Embryonic facial prominence (tissue), 1 donor: ENCODE measurements at regions not wholly inside any gene's neighbourhood (a gene's known extent, or its start where the extent isn't known, plus 50 kb on each side); places are given as distances from the start of the nearest gene placed in this dataset.
"Not testable (repeated sequence)": the region's sequence is repeated elsewhere in the genome, so short reads cannot be mapped to it uniquely, and the experiment has no call there.

Experiments
- DNase-seq: peaks from one replicate; pipeline ENCODE4 v3.0.0-alpha.2; 2016; ENCODE audit errors: extremely low spot score

DNA sequence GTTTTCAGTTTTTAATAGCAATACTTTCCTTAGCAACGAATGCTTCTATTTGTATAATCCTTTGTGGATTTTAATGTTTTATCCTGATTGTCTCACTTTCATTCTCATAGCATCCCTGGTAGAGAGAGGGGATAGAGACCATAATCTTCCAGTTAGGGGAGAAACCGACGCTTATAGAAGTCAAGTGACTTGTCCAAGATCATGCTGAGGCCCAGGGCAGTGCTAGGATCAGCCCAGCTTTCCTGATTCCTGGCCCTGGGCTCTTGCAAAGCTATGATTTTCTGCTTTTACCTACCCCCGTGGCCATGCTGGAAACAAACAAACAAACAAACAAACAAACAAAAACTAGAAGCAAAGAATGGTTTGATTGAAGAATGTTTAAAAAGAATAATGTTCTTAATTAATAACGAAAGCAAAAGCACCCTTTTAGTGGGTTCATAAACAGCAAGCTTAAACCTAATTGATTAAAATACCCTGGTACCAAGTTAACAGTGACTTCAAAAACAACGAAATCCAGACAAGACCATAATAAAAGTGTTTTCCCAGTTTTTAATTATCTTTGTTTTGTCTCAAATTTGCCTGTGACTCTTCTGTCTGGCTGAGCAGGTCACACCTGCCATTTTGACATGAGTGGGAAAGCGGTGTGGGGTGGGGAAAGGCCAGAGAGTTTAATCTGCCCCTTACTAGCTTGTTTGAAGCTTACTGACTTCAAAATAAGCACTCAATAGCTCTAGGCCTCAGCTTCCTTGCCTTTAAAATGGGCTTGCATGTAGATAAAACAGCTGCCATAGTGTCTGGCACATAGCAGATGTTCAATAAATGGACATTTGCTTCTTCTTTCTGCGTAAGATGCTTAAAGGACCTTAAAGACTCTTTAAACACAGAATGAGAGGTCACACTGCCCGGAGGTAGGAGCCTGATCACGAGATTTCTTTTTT is 116.6 kb upstream of the MYCN start:
- DNase-seq: no peak

GRCh38 chr2:15824467-15824866 is 115.9 kb upstream of the MYCN start:
- DNase-seq: not testable (repeated sequence)

- DNase-seq: no peak
Measured at GRCh38 chr2:15825276-15825980, 114.9 kb upstream of the MYCN start.

GRCh38 chr2:15826273-15826717 is 114.1 kb upstream of the MYCN start:
- DNase-seq: no peak

GRCh38 chr2:15827001-15827400 is 113.3 kb upstream of the MYCN start:
- DNase-seq: no peak

DNA sequence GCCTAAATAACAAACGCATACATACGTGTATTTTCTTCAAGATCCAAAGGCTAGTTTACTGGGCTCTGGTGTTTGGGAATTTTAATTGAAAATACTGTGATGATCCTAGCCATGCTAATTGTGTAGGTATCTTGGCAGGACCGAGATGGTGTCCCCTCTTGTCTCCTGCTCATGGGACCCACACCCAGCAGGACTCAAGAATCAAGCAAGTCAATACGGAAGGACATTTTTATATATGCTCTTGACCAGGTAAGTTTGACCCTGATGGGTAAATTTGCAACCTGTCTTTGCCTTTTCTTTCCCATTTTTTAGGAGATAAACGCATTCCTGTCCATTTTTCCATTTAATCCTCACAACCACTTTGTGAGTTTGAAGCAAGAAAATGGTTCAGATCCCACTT is 111.8 kb upstream of the MYCN start:
- no peak for DNase-seq

GRCh38 chr2:15829091-15829801 is 111.1 kb upstream of the MYCN start:
- no peak for DNase-seq

GRCh38 chr2:15829985-15830384 is 110.4 kb upstream of the MYCN start:
- no peak for DNase-seq

DNA sequence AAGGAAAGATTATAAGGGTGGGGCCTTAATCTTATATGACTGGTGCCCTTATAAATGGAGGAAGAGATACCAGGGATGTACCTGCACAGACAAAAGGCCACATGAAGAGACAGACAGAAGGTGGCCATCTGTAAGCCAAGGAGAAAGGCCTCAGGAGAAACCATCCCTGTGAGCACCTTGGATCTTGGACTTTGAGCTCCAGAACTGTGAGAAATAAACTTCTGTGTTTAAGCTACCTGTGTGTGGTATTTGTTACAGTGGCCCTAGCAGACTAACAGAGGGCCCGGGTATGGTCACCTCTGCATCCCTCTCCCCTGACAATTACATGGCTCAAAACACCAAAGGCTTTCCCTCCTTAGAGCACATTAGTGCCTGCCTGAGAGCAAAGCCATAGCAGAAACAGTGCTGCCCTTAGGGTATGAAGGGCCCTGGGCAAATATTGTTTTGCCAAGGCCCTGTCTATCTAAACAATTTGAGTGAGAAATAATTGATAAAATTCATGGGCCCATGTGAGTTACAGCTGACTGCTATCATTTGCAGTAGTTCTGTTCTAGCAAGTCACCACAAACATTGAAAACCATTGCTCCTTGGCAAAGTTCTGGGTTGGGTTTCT is 109.3 kb upstream of the MYCN start:
- DNase-seq: no peak

DNA sequence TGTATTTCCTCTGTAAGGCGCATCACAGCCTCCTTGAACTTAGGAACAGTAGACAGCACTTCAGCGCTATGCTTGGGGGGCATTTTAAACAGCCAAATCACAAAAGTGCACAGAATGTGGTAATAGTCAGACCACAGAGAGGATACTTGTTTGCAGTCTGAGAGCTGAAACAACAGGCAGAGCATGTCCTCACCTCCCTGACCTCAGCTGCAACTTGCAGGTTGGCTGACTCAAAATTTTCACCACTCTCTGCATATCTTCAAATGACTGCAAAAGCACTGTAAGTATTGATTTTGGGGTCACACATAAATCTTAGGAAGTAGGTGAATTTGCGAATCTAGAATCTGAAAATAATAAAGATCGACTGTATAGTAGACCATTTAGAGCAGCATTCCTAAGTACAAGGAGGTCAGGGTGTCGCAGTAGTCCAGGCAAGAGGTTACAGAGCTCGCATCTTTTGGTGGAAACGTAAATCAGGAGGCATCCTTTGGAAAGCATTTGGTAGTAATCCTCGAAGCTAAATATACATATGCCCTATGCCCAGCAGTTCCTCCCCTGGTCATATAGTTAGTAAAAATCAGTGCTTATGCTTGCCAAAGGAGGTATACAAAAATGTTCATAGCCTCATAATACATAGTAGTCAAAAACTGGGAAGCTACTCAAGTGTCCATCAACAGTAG is 108.2 kb upstream of the MYCN start:
- no peak for DNase-seq

- no peak for DNase-seq
Measured at GRCh38 chr2:15832849-15833680, 107.3 kb upstream of the MYCN start.

GRCh38 chr2:15833731-15834130 is 106.6 kb upstream of the MYCN start:
- no peak for DNase-seq

GRCh38 chr2:15834381-15835031 is 105.8 kb upstream of the MYCN start:
- DNase-seq: no peak

GRCh38 chr2:15835991-15836688 is 104.2 kb upstream of the MYCN start:
- DNase-seq: no peak

- no peak for DNase-seq
Measured at GRCh38 chr2:15836689-15837610, 103.4 kb upstream of the MYCN start.

- no peak for DNase-seq
Measured at GRCh38 chr2:15838481-15839090, 101.8 kb upstream of the MYCN start.

- DNase-seq: no peak
Measured at GRCh38 chr2:15839426-15840124, 100.8 kb upstream of the MYCN start.
